ENCODE measurements at regions not wholly inside any gene's neighbourhood (a gene's known extent, or its start where the extent isn't known, plus 50 kb on each side); places are given as distances from the start of the nearest gene placed in this dataset.

GRCh38 chr12:84732828-84733340, 179.7 kb downstream of the SLC6A15 start:
- TF ChIP-seq EZH2 (IDR thresholded peaks at IDR 0.05), result no peak
- TF ChIP-seq POLR2AphosphoS5 (IDR thresholded peaks at IDR 0.05; ENCODE audit: borderline replicate concordance, low read depth, low read length), result no peak
